T-cell (primary cell): ENCODE measurements at regions not wholly inside any gene's neighbourhood (a gene's known extent, or its start where the extent isn't known, plus 50 kb on each side); places are given as distances from the start of the nearest gene placed in this dataset.
"Not testable (repeated sequence)": the region's sequence is repeated elsewhere in the genome, so short reads cannot be mapped to it uniquely, and the experiment has no call there.

ENCODE experiments used
- ATAC-seq, 4 experiments: fragments of 200-7000 bp in 3 of 4; fragments of 150-1000 bp in 1 of 4; cut with Tn5 transposase; replicated peaks in 1 of 4; 1 replicate in 3 of 4; 2 replicates in 1 of 4; pipeline ENCODE4 v1.10.0; 2021; ENCODE audit warnings: moderate library complexity in 3 of 4, mild to moderate bottlenecking in 2 of 4, moderate number of reproducible peaks in 1 of 4
- CTCF ChIA-PET, 2 donors: fragments of 300-600 bp; sonication (Branson Sonifier 250); formaldehyde crosslinking; loops; one replicate each; lab custom pipeline; 2022; ENCODE audit warnings: antibody characterized with exemption in 2 of 2; lab: Charles Lee
- POLR2A ChIA-PET, 2 donors: fragments of 300-600 bp; sonication (Branson Sonifier 250); formaldehyde crosslinking; loops; one replicate each; lab custom pipeline; 2022; ENCODE audit warnings: antibody characterized with exemption in 2 of 2; lab: Charles Lee
- DNase-seq, 35 experiments: peaks; one replicate each; pipeline versions ENCODE4 v3.0.0 to v3.0.0-alpha.2; 2013 to 2023
- H3K27ac ChIP-seq: one replicate; pipeline ENCODE4 v1.5.1; 2013; ENCODE audit warnings: low read length
- H3K27me3 ChIP-seq, 2 experiments: replicated peaks in 1 of 2; 1 replicate in 1 of 2; 2 replicates in 1 of 2; pipeline versions ENCODE4 v1.6.1 to v1.7.0; 2013; ENCODE audit warnings: low read length in 1 of 2, mixed read lengths in 1 of 2; ENCODE audit not compliant: control insufficient read depth in 2 of 2, insufficient read depth in 2 of 2; ENCODE audit errors: extremely low read depth in 1 of 2
- H3K36me3 ChIP-seq, 2 donors: 1 replicate in 1 of 2; 2 replicates in 1 of 2; pipeline versions ENCODE4 v1.6.1 to v1.7.0; 2013; ENCODE audit warnings: low read length in 1 of 2; ENCODE audit not compliant: control insufficient read depth in 2 of 2, insufficient read depth in 1 of 2; ENCODE audit errors: extremely low read depth in 1 of 2
- H3K4me1 ChIP-seq, 2 experiments: 1 replicate in 1 of 2; 2 replicates in 1 of 2; pipeline versions ENCODE4 v1.6.1 to v1.7.0; 2013; ENCODE audit warnings: low read length in 2 of 2, mixed read lengths in 1 of 2; ENCODE audit not compliant: insufficient read depth in 2 of 2, control insufficient read depth in 1 of 2; ENCODE audit errors: extremely low read depth in 1 of 2
- H3K4me3 ChIP-seq, 2 donors: 1 replicate in 1 of 2; 2 replicates in 1 of 2; pipeline versions ENCODE4 v1.5.1 to v1.7.0; 2013; ENCODE audit warnings: mild to moderate bottlenecking in 2 of 2, low read length in 1 of 2, moderate library complexity in 1 of 2; ENCODE audit not compliant: control insufficient read depth in 1 of 2; ENCODE audit errors: extremely low read depth in 1 of 2
- H3K9me3 ChIP-seq: 2 replicates; pipeline ENCODE4 v1.7.0; 2013
- H3K27ac Mint-ChIP-seq, 2 donors: one replicate each; pipeline ENCODE4 v1.8.0; 2020 to 2021; ENCODE audit warnings: mild to moderate bottlenecking in 2 of 2, mixed read lengths in 2 of 2
- H3K27me3 Mint-ChIP-seq, 2 donors: one replicate each; pipeline ENCODE4 v1.8.0; 2021 to 2022; ENCODE audit warnings: mixed read lengths in 2 of 2
- H3K36me3 Mint-ChIP-seq: one replicate; pipeline ENCODE4 v1.8.0; 2021; ENCODE audit warnings: mixed read lengths
- H3K4me1 Mint-ChIP-seq, 3 donors: one replicate each; pipeline ENCODE4 v1.8.0; 2020 to 2022; ENCODE audit warnings: mixed read lengths in 3 of 3, mild to moderate bottlenecking in 1 of 3
- H3K4me3 Mint-ChIP-seq, 3 donors: one replicate each; pipeline ENCODE4 v1.8.0; 2020 to 2022; ENCODE audit warnings: mild to moderate bottlenecking in 3 of 3, mixed read lengths in 3 of 3, moderate library complexity in 3 of 3
- H3K9me3 Mint-ChIP-seq, 3 donors: one replicate each; pipeline ENCODE4 v1.8.0; 2020 to 2022; ENCODE audit warnings: mixed read lengths in 3 of 3
- WGBS: methylation state at CpG from one replicate; pipeline ENCODE4 v1.1.5; 2013; ENCODE audit warnings: missing lambda C conversion rate; ENCODE audit not compliant: insufficient coverage; 5-methylcytosine and 5-hydroxymethylcytosine counted together

GRCh38 chr4:83910693-83911092, 374.8 kb downstream of the GPAT3 start:
- Mint-ChIP-seq H3K4me1 (no peaks in the 10 kb centered on the region), H3K4me3 (no peak overlapping the region), H3K9me3 (no peaks in the 10 kb centered on the region), H3K27me3 (peaks cover 0 to 12% of the 10 kb centered on the region in 2 donors), H3K36me3 (no peaks in the 10 kb centered on the region), H3K27ac (no peak overlapping the region)
- Histone ChIP-seq H3K27me3 (no peaks in the 10 kb centered on the region), H3K4me3 (no peak overlapping the region), H3K4me1 (no peaks in the 10 kb centered on the region), H3K36me3 (no peaks in the 10 kb centered on the region), H3K27ac (no peak overlapping the region), H3K9me3 (no peaks in the 10 kb centered on the region)
- CTCF ChIA-PET = no interaction called here
- ATAC-seq = no peak
- POLR2A ChIA-PET = no interaction called here
- no peak for DNase-seq
- no CpG with 5 or more reads among the region's 1 CpG for WGBS

- no peaks in the 10 kb centered on the region for H3K9me3 ChIP-seq
- H3K27me3 ChIP-seq = no peaks in the 10 kb centered on the region
- ATAC-seq (no peak), DNase-seq (no peak)
- H3K4me3 ChIP-seq = no peak overlapping the region
- H3K4me3 Mint-ChIP-seq = no peak overlapping the region
- POLR2A ChIA-PET = interaction anchor here in 1 of 2 donors (0.9 kb wide), 1 partner anchor 1349 kb away, joined by 3 read pairs; no protein-coding TSS in a partner anchor
- no peaks in the 10 kb centered on the region for H3K36me3 Mint-ChIP-seq
- H3K4me1 ChIP-seq = no peaks in the 10 kb centered on the region
- peaks cover 0 to 4% of the 10 kb centered on the region in 2 donors for H3K27me3 Mint-ChIP-seq
- CTCF ChIA-PET = no interaction called here
- H3K36me3 ChIP-seq = no peaks in the 10 kb centered on the region
- H3K27ac Mint-ChIP-seq = no peak overlapping the region
- H3K4me1 Mint-ChIP-seq = no peaks in the 10 kb centered on the region
- H3K9me3 Mint-ChIP-seq = peaks cover 0 to 5% (median 0%) of the 10 kb centered on the region in 3 donors
- H3K27ac ChIP-seq = no peak overlapping the region
- WGBS = no CpG with 5 or more reads among the region's 2 CpGs
These were observed 370.7 kb downstream of the GPAT3 start for GRCh38 chr4:83906561-83906960.

- Histone ChIP-seq H3K27me3 (no peaks in the 10 kb centered on the region), H3K4me1 (no peaks in the 10 kb centered on the region), H3K27ac (no peak overlapping the region), H3K36me3 (no peaks in the 10 kb centered on the region), H3K4me3 (no peak overlapping the region), H3K9me3 (no peaks in the 10 kb centered on the region)
- Mint-ChIP-seq H3K9me3 (peaks cover 0 to 8% (median 0%) of the 10 kb centered on the region in 3 donors), H3K27ac (no peak overlapping the region), H3K4me1 (no peaks in the 10 kb centered on the region), H3K4me3 (no peak overlapping the region), H3K36me3 (no peaks in the 10 kb centered on the region), H3K27me3 (peaks cover 0 to under 1% of the 10 kb centered on the region in 2 donors)
- ATAC-seq (no peak), DNase-seq (no peak)
- ChIA-PET POLR2A (no interaction called here), CTCF (no interaction called here)
These were observed 370.0 kb downstream of the GPAT3 start for GRCh38 chr4:83905952-83906351.

GRCh38 chr4:83903740-83904139, 367.8 kb downstream of the GPAT3 start:
- H3K27ac Mint-ChIP-seq, DNase-seq, H3K4me3 Mint-ChIP-seq, POLR2A ChIA-PET, H3K4me3 ChIP-seq, CTCF ChIA-PET, H3K9me3 Mint-ChIP-seq, ATAC-seq, H3K4me1 ChIP-seq, H3K27me3 Mint-ChIP-seq, H3K27ac ChIP-seq, H3K27me3 ChIP-seq, H3K4me1 Mint-ChIP-seq, H3K36me3 ChIP-seq, H3K36me3 Mint-ChIP-seq, H3K9me3 ChIP-seq: not testable (repeated sequence)
- WGBS = no CpG with 5 or more reads among the region's 1 CpG

- Histone ChIP-seq H3K36me3 (no peaks in the 10 kb centered on the region), H3K27ac (no peak overlapping the region), H3K4me1 (no peaks in the 10 kb centered on the region), H3K9me3 (no peaks in the 10 kb centered on the region), H3K4me3 (no peak overlapping the region), H3K27me3 (no peaks in the 10 kb centered on the region)
- no peaks in the 10 kb centered on the region for H3K4me1 Mint-ChIP-seq
- H3K9me3 Mint-ChIP-seq = peaks cover 0 to 11% (median 10%) of the 10 kb centered on the region in 3 donors
- no peak overlapping the region for H3K4me3 Mint-ChIP-seq
- ChIA-PET CTCF (interaction anchor here in 1 of 2 donors (0.6 kb wide), 1 partner anchor 1205 kb away, joined by 4 read pairs; no protein-coding TSS in a partner anchor), POLR2A (no interaction called here)
- WGBS = 0% methylated on average over 1 of the region's 1 CpG
- ATAC-seq (no peak), DNase-seq (no peak)
- no peaks in the 10 kb centered on the region for H3K36me3 Mint-ChIP-seq
- H3K27ac Mint-ChIP-seq = no peak overlapping the region
- H3K27me3 Mint-ChIP-seq = peaks cover 5 to 6% of the 10 kb centered on the region in 2 donors
These were observed 358.9 kb downstream of the GPAT3 start for GRCh38 chr4:83894831-83895230.

GRCh38 chr4:83890816-83891215, 354.9 kb downstream of the GPAT3 start:
- ATAC-seq (no peak), DNase-seq (no peak)
- H3K27me3 Mint-ChIP-seq = peaks cover 5 to 6% of the 10 kb centered on the region in 2 donors
- H3K27ac Mint-ChIP-seq = no peak overlapping the region
- no peak overlapping the region for H3K4me3 Mint-ChIP-seq
- no CpG with 5 or more reads among the region's 1 CpG for WGBS
- Histone ChIP-seq H3K27me3 (no peaks in the 10 kb centered on the region), H3K27ac (no peak overlapping the region), H3K36me3 (no peaks in the 10 kb centered on the region), H3K4me3 (no peak overlapping the region), H3K4me1 (no peaks in the 10 kb centered on the region), H3K9me3 (no peaks in the 10 kb centered on the region)
- H3K9me3 Mint-ChIP-seq = peaks cover 0 to 11% (median 10%) of the 10 kb centered on the region in 3 donors
- H3K36me3 Mint-ChIP-seq = no peaks in the 10 kb centered on the region
- H3K4me1 Mint-ChIP-seq = no peaks in the 10 kb centered on the region
- POLR2A ChIA-PET = interaction anchor here in 1 of 2 donors (0.7 kb wide), 1 partner anchor 273 kb away, joined by 4 read pairs; no protein-coding TSS in a partner anchor
- CTCF ChIA-PET = no interaction called here

GRCh38 chr4:83890231-83890630, 354.3 kb downstream of the GPAT3 start:
- H3K27me3 Mint-ChIP-seq = peaks cover 1 to 6% of the 10 kb centered on the region in 2 donors
- H3K4me3 Mint-ChIP-seq = no peak overlapping the region
- WGBS = 100% methylated on average over 1 of the region's 2 CpGs
- H3K27ac Mint-ChIP-seq = no peak overlapping the region
- Histone ChIP-seq H3K9me3 (no peaks in the 10 kb centered on the region), H3K36me3 (no peaks in the 10 kb centered on the region), H3K27ac (no peak overlapping the region), H3K4me3 (no peak overlapping the region), H3K27me3 (no peaks in the 10 kb centered on the region), H3K4me1 (no peaks in the 10 kb centered on the region)
- no peaks in the 10 kb centered on the region for H3K4me1 Mint-ChIP-seq
- DNase-seq (no peak), ATAC-seq (no peak)
- POLR2A ChIA-PET = no interaction called here
- CTCF ChIA-PET = no interaction called here
- H3K36me3 Mint-ChIP-seq = no peaks in the 10 kb centered on the region
- peaks cover 0 to 10% (median 8%) of the 10 kb centered on the region in 3 donors for H3K9me3 Mint-ChIP-seq
